Fibroblast of lung (primary cell): ENCODE measurements at regions not wholly inside any gene's neighbourhood (a gene's known extent, or its start where the extent isn't known, plus 50 kb on each side); places are given as distances from the start of the nearest gene placed in this dataset.
A peak's percentile ranks its signal among the peaks of the same experiment; 100 is the strongest.

ENCODE experiments used
- DNase-seq, 2 donors: peaks; one replicate each; pipeline versions ENCODE4 v3.0.0 to v3.0.0-alpha.2; 2010; ENCODE audit warnings: low read depth in 2 of 2
- H2AFZ ChIP-seq: 2 replicates; pipeline ENCODE4 v1.5.1; 2012; ENCODE audit warnings: low read length, control low read depth, inconsistent platforms
- H3K27ac ChIP-seq: 2 replicates; pipeline ENCODE4 v1.5.1; 2011; ENCODE audit warnings: low read length, control low read depth; ENCODE audit not compliant: insufficient read depth
- H3K27me3 ChIP-seq: 2 replicates; pipeline ENCODE4 v1.5.1; 2011; ENCODE audit warnings: mild to moderate bottlenecking, low read length; ENCODE audit not compliant: control insufficient read depth, insufficient read depth
- H3K36me3 ChIP-seq: 2 replicates; pipeline ENCODE4 v1.5.1; 2011; ENCODE audit warnings: low read length; ENCODE audit not compliant: control insufficient read depth, insufficient read depth
- H3K4me1 ChIP-seq: 2 replicates; pipeline ENCODE4 v1.5.1; 2011; ENCODE audit warnings: low read length; ENCODE audit not compliant: control insufficient read depth, insufficient read depth; ENCODE audit errors: extremely low read depth
- H3K4me2 ChIP-seq: 2 replicates; pipeline ENCODE4 v1.5.1; 2011; ENCODE audit warnings: low read length, control low read depth; ENCODE audit not compliant: insufficient read depth; ENCODE audit errors: extremely low read depth
- H3K4me3 ChIP-seq, 4 experiments: fragments of 200-600 bp in 1 of 4; sonication (generic) in 1 of 4; replicated peaks in 1 of 4; 2 replicates each; pipeline ENCODE4 v1.5.1; 2011 to 2016; ENCODE audit warnings: low read length in 4 of 4, low read depth in 3 of 4, mild to moderate bottlenecking in 3 of 4, control low read depth in 2 of 4, inconsistent platforms in 1 of 4, mixed read lengths in 1 of 4; ENCODE audit not compliant: insufficient read depth in 1 of 4; ENCODE audit errors: control extremely low read depth in 1 of 4
- H3K79me2 ChIP-seq: 2 replicates; pipeline ENCODE4 v1.5.1; 2012; ENCODE audit warnings: mild to moderate bottlenecking, low read length, inconsistent platforms; ENCODE audit not compliant: control insufficient read depth, insufficient read depth
- H3K9ac ChIP-seq: 2 replicates; pipeline ENCODE4 v1.5.1; 2011; ENCODE audit warnings: mild to moderate bottlenecking, low read length, control low read depth; ENCODE audit not compliant: insufficient read depth
- H3K9me3 ChIP-seq: 2 replicates; pipeline ENCODE4 v1.5.1; 2012; ENCODE audit warnings: low read depth, low read length; ENCODE audit not compliant: control insufficient read depth, insufficient read depth
- H4K20me1 ChIP-seq: 2 replicates; pipeline ENCODE4 v1.5.1; 2011; ENCODE audit warnings: low read length; ENCODE audit not compliant: control insufficient read depth, insufficient read depth; ENCODE audit errors: extremely low read depth
- CTCF ChIP-seq, 2 donors: IDR thresholded peaks in 1 of 2; conservative IDR thresholded peaks in 1 of 2; 1 replicate in 1 of 2; 2 replicates in 1 of 2; pipeline ENCODE4 v1.5.1; 2011 to 2012; ENCODE audit warnings: low read length in 2 of 2, control low read depth in 1 of 2, inconsistent platforms in 1 of 2, low read depth in 1 of 2, mild to moderate bottlenecking in 1 of 2
- EZH2 ChIP-seq: IDR thresholded peaks from 2 replicates; pipeline ENCODE4 v1.5.1; 2012; ENCODE audit warnings: low read length, control low read depth, mild to moderate bottlenecking; ENCODE audit errors: missing control alignments

- H3K4me1 ChIP-seq, result no peaks in the 10 kb centered on the region
- no peak for DNase-seq
- H3K27me3 ChIP-seq, result no peaks in the 10 kb centered on the region
- no peak overlapping the region for H3K4me2 ChIP-seq
- H3K4me3 ChIP-seq, result no peak overlapping the region
- H3K27ac ChIP-seq, result no peak overlapping the region
- H2AFZ ChIP-seq, result no peak overlapping the region
- no peak overlapping the region for H3K9ac ChIP-seq
- no peaks in the 10 kb centered on the region for H3K79me2 ChIP-seq
- no peaks in the 10 kb centered on the region for H4K20me1 ChIP-seq
- TF ChIP-seq EZH2, result no peak
- TF ChIP-seq CTCF (conservative IDR thresholded peaks at IDR 0.05 in 1 of 2, IDR thresholded peaks at IDR 0.05 in 1 of 2; ENCODE audit: low read depth in 1 of 2, low read length in 2 of 2), result no peak
- no peaks in the 10 kb centered on the region for H3K36me3 ChIP-seq
- no peaks in the 10 kb centered on the region for H3K9me3 ChIP-seq
Observed at GRCh38 chr12:18160901-18161300, 70.9 kb upstream of the RERGL start.

GRCh38 chr12:18158774-18159557, 69.0 kb upstream of the RERGL start:
- no peak overlapping the region for H3K4me3 ChIP-seq
- TF ChIP-seq EZH2, result no peak
- TF ChIP-seq CTCF (conservative IDR thresholded peaks at IDR 0.05 in 1 of 2, IDR thresholded peaks at IDR 0.05 in 1 of 2; ENCODE audit: low read depth in 1 of 2, low read length in 2 of 2), result peak; percentile 82 to 91
- no peaks in the 10 kb centered on the region for H3K9me3 ChIP-seq
- no peaks in the 10 kb centered on the region for H3K79me2 ChIP-seq
- H3K9ac ChIP-seq, result no peak overlapping the region
- no peaks in the 10 kb centered on the region for H4K20me1 ChIP-seq
- H2AFZ ChIP-seq, result no peak overlapping the region
- no peaks in the 10 kb centered on the region for H3K4me1 ChIP-seq
- no peak overlapping the region for H3K27ac ChIP-seq
- no peaks in the 10 kb centered on the region for H3K27me3 ChIP-seq
- H3K4me2 ChIP-seq, result no peak overlapping the region
- DNase-seq, result peak; percentile 18 to 47
- H3K36me3 ChIP-seq, result no peaks in the 10 kb centered on the region

- Histone ChIP-seq H3K9ac (no peak overlapping the region), H3K27me3 (no peaks in the 10 kb centered on the region), H3K4me3 (no peak overlapping the region), H3K4me1 (no peaks in the 10 kb centered on the region), H2AFZ (no peak overlapping the region), H3K36me3 (no peaks in the 10 kb centered on the region), H3K27ac (no peak overlapping the region), H3K9me3 (no peaks in the 10 kb centered on the region), H3K79me2 (no peaks in the 10 kb centered on the region), H3K4me2 (no peak overlapping the region), H4K20me1 (no peaks in the 10 kb centered on the region)
- TF ChIP-seq CTCF (conservative IDR thresholded peaks at IDR 0.05 in 1 of 2, IDR thresholded peaks at IDR 0.05 in 1 of 2; ENCODE audit: low read depth in 1 of 2, low read length in 2 of 2), result no peak
- DNase-seq, result no peak
Observed at GRCh38 chr12:18153826-18154225, 63.8 kb upstream of the RERGL start.
